C4-2B (cell line): ENCODE measurements at regions not wholly inside any gene's neighbourhood (a gene's known extent, or its start where the extent isn't known, plus 50 kb on each side); places are given as distances from the start of the nearest gene placed in this dataset.

Source experiments
- CTCF ChIP-seq: fragments of 450-650 bp; conservative IDR thresholded peaks from 2 replicates; pipeline ENCODE4 v1.5.1; 2017; ENCODE audit warnings: mild to moderate bottlenecking
- ZFX ChIP-seq: fragments of 450-650 bp; IDR thresholded peaks from 2 replicates; pipeline ENCODE4 v1.6.1; 2017

- TF ChIP-seq CTCF: no peak
- no peak for TF ChIP-seq ZFX
Measured at GRCh38 chr12:66060163-66060907, 70.2 kb downstream of the LLPH start.
